GM18499 (cell line): ENCODE measurements at regions not wholly inside any gene's neighbourhood (a gene's known extent, or its start where the extent isn't known, plus 50 kb on each side); places are given as distances from the start of the nearest gene placed in this dataset.

Source experiments
- ATAC-seq: cut with Tn5 transposase; IDR thresholded peaks from one replicate; pipeline ENCODE4 v1.9.1; 2021; ENCODE audit warnings: moderate number of reproducible peaks; ENCODE audit not compliant: insufficient read depth, unreplicated experiment

GRCh38 chr22:48793949-48794348, 1033.7 kb downstream of the BRD1 start:
- ATAC-seq = no peak

- no peak for ATAC-seq
Observed at GRCh38 chr22:48786679-48786996, 1041.0 kb downstream of the BRD1 start.

- no peak for ATAC-seq
Observed at GRCh38 chr22:48785792-48786678, 1041.6 kb downstream of the BRD1 start.

- ATAC-seq = no peak
Observed at GRCh38 chr22:48784701-48785503, 1042.8 kb downstream of the BRD1 start.

- ATAC-seq = no peak
Observed at GRCh38 chr22:48783821-48784266, 1043.8 kb downstream of the BRD1 start.

GRCh38 chr22:48782811-48783511, 1044.7 kb downstream of the BRD1 start:
- ATAC-seq = no peak

GRCh38 chr22:48782326-48782725, 1045.3 kb downstream of the BRD1 start:
- ATAC-seq = no peak

GRCh38 chr22:48781868-48782267, 1045.8 kb downstream of the BRD1 start:
- no peak for ATAC-seq

- ATAC-seq = no peak
Observed at GRCh38 chr22:48781391-48781790, 1046.3 kb downstream of the BRD1 start.

- ATAC-seq = no peak
Observed at GRCh38 chr22:48780597-48781277, 1046.9 kb downstream of the BRD1 start.

- ATAC-seq = no peak
Observed at GRCh38 chr22:48779661-48780596, 1047.7 kb downstream of the BRD1 start.

- no peak for ATAC-seq
Observed at GRCh38 chr22:48779211-48779643, 1048.4 kb downstream of the BRD1 start.

- no peak for ATAC-seq
Observed at GRCh38 chr22:48778308-48779195, 1049.1 kb downstream of the BRD1 start.

GRCh38 chr22:48772286-48772907, 1055.3 kb downstream of the BRD1 start:
- no peak for ATAC-seq

- ATAC-seq = no peak
Observed at GRCh38 chr22:48765595-48765994, 1062.1 kb downstream of the BRD1 start.

GRCh38 chr22:48761546-48761945, 1066.1 kb downstream of the BRD1 start:
- no peak for ATAC-seq

- no peak for ATAC-seq
Observed at GRCh38 chr22:48760481-48761390, 1066.9 kb downstream of the BRD1 start.
